Neural progenitor cell (in vitro differentiated cells): ENCODE measurements at regions not wholly inside any gene's neighbourhood (a gene's known extent, or its start where the extent isn't known, plus 50 kb on each side); places are given as distances from the start of the nearest gene placed in this dataset.

Experiments
- DNase-seq: peaks from one replicate; pipeline ENCODE4 v3.0.0-alpha.2; 2016; ENCODE audit warnings: low spot score
- H2AFZ ChIP-seq: fragments of 200-600 bp; sonication (generic); replicated peaks from 2 replicates; pipeline ENCODE4 v1.6.1; 2016; ENCODE audit warnings: antibody characterized with exemption
- H3F3A ChIP-seq: fragments of 200-600 bp; sonication (generic); 2 replicates; pipeline ENCODE4 v1.6.1; 2016; ENCODE audit warnings: antibody characterized with exemption, low read depth
- H3K27ac ChIP-seq: fragments of 200-600 bp; sonication (generic); 2 replicates; pipeline ENCODE4 v1.5.1; 2016; ENCODE audit warnings: mild to moderate bottlenecking
- H3K27me3 ChIP-seq: fragments of 200-600 bp; sonication (generic); 2 replicates; pipeline ENCODE4 v1.6.1; 2016; ENCODE audit warnings: mild to moderate bottlenecking, moderate library complexity
- H3K36me3 ChIP-seq: fragments of 200-600 bp; sonication (generic); 2 replicates; pipeline ENCODE4 v1.5.1; 2016
- H3K4me1 ChIP-seq: fragments of 200-600 bp; sonication (generic); 2 replicates; pipeline ENCODE4 v1.6.1; 2016; ENCODE audit warnings: mixed run types
- H3K4me2 ChIP-seq: fragments of 200-600 bp; sonication (generic); 2 replicates; pipeline ENCODE4 v1.6.1; 2016
- H3K4me3 ChIP-seq: fragments of 200-600 bp; sonication (generic); 2 replicates; pipeline ENCODE4 v1.5.1; 2016
- H3K79me2 ChIP-seq: fragments of 200-600 bp; sonication (generic); 2 replicates; pipeline ENCODE4 v1.6.1; 2016; ENCODE audit warnings: low read depth
- H3K9ac ChIP-seq: fragments of 200-600 bp; sonication (generic); 2 replicates; pipeline ENCODE4 v1.6.1; 2016
- H3K9me3 ChIP-seq: fragments of 200-600 bp; sonication (generic); 2 replicates; pipeline ENCODE4 v1.5.1; 2016; ENCODE audit warnings: low read depth
- H4K20me1 ChIP-seq: fragments of 200-600 bp; sonication (generic); 2 replicates; pipeline ENCODE4 v1.6.1; 2016; ENCODE audit warnings: low read depth
- H3K27ac Mint-ChIP-seq: 3 replicates; pipeline ENCODE4 v1.8.0; 2021; ENCODE audit warnings: mixed read lengths
- H3K27me3 Mint-ChIP-seq: 2 replicates; pipeline ENCODE4 v1.8.0; 2022; ENCODE audit warnings: low read depth, mild to moderate bottlenecking, inconsistent platforms, moderate library complexity, mixed read lengths; ENCODE audit not compliant: insufficient read depth
- H3K36me3 Mint-ChIP-seq: 3 replicates; pipeline ENCODE4 v1.8.0; 2021; ENCODE audit warnings: mixed read lengths
- H3K4me1 Mint-ChIP-seq: 3 replicates; pipeline ENCODE4 v1.8.0; 2021; ENCODE audit warnings: mixed read lengths
- H3K4me3 Mint-ChIP-seq: 3 replicates; pipeline ENCODE4 v1.8.0; 2021; ENCODE audit warnings: mild to moderate bottlenecking, moderate library complexity, mixed read lengths
- H3K9me3 Mint-ChIP-seq: 3 replicates; pipeline ENCODE4 v1.8.0; 2020; ENCODE audit warnings: mixed read lengths
- EZH2 ChIP-seq: fragments of 200-600 bp; sonication (generic); IDR thresholded peaks from 2 replicates; pipeline ENCODE4 v1.6.1; 2017; ENCODE audit warnings: antibody characterized with exemption, mild to moderate bottlenecking, moderate library complexity
- EZH2phosphoT487 ChIP-seq: fragments of 200-600 bp; sonication (generic); IDR thresholded peaks from 2 replicates; pipeline ENCODE4 v1.6.1; 2017; ENCODE audit warnings: antibody characterized with exemption
- TF ChIP-seq, protein P1 (sequence below): fragments of 200-600 bp; sonication (generic); IDR thresholded peaks from 2 replicates; pipeline ENCODE4 v1.5.1; 2017; ENCODE audit warnings: antibody characterized with exemption, mild to moderate bottlenecking

DNA sequence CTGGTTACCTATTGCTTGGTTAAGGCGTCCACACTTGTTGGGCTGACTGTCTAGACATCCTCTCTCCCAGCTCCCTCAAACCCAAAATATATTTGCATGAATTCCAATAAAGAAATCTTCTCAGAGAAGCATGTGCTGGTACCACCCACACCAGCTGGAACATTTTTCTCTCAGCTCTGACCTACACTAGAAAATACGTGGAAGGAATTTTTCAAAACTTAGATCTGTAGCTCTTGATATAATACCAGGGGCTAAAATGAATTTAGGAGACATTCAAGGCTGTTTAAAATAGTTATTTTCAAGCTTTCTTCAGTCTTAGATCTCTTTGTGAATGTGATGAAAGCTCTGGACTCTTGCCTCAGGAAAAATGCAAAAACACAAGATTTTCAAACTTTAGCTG, 590.4 kb downstream of the PDCD6IP start:
- no peak overlapping the region for H3K4me2 ChIP-seq
- H3K36me3 ChIP-seq = no peaks in the 10 kb centered on the region
- no peaks in the 10 kb centered on the region for H4K20me1 ChIP-seq
- Mint-ChIP-seq H3K27me3 (no peaks in the 10 kb centered on the region), H3K36me3 (no peaks in the 10 kb centered on the region), H3K27ac (no peak overlapping the region), H3K9me3 (peaks cover 13% of the 10 kb centered on the region), H3K4me1 (peaks cover 7% of the 10 kb centered on the region), H3K4me3 (no peak overlapping the region)
- no peaks in the 10 kb centered on the region for H3K9me3 ChIP-seq
- H3F3A ChIP-seq = no peaks in the 10 kb centered on the region
- H3K4me1 ChIP-seq = peaks cover 16% of the 10 kb centered on the region
- H2AFZ ChIP-seq = no peak overlapping the region
- no peak for DNase-seq
- no peak overlapping the region for H3K4me3 ChIP-seq
- no peaks in the 10 kb centered on the region for H3K27me3 ChIP-seq
- H3K79me2 ChIP-seq = no peaks in the 10 kb centered on the region
- H3K27ac ChIP-seq = no peak overlapping the region
- TF ChIP-seq EZH2phosphoT487 (no peak), EZH2 (no peak)
- TF ChIP-seq, protein P1, sequence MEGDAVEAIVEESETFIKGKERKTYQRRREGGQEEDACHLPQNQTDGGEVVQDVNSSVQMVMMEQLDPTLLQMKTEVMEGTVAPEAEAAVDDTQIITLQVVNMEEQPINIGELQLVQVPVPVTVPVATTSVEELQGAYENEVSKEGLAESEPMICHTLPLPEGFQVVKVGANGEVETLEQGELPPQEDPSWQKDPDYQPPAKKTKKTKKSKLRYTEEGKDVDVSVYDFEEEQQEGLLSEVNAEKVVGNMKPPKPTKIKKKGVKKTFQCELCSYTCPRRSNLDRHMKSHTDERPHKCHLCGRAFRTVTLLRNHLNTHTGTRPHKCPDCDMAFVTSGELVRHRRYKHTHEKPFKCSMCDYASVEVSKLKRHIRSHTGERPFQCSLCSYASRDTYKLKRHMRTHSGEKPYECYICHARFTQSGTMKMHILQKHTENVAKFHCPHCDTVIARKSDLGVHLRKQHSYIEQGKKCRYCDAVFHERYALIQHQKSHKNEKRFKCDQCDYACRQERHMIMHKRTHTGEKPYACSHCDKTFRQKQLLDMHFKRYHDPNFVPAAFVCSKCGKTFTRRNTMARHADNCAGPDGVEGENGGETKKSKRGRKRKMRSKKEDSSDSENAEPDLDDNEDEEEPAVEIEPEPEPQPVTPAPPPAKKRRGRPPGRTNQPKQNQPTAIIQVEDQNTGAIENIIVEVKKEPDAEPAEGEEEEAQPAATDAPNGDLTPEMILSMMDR = no peak
- no peak overlapping the region for H3K9ac ChIP-seq

DNA sequence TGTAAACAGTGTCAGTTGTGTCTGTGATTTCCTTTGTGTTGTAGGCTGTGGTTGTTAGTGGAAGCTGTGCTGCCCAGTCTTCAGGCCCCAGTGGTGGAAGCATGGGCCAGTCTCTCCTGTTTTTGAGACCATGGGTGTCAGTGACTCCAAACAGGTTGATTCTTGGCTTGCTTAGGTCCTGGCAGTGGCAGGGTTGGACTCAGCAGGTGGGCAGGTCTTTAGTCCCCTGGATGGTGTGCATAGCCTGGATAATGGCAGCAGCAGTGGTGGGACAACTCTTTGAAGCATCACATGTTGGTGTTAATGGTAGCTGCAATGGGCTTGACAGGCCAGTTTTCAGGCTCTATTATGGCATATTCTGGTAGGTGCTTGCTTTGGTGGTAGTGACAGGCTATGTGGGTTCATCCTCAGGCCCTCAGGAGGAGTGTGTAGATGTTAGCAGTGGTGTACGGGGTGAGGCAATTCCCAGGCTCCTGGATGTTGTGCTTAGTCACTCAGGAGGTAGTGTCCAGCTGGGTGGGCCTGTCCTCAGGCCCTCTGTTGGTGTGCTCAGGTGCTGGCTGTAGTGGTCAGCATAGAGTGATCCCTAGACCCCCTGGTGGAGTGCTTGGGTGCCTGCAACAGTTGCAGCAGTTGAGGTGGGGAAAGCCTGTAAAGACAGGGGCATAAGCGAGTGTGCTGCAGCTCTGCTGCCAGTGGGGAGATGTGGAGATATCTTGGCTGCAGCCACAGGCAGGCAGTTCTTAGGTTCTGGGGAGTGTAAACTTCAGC, 596.7 kb downstream of the PDCD6IP start:
- Histone ChIP-seq H3F3A (no peaks in the 10 kb centered on the region), H3K79me2 (no peaks in the 10 kb centered on the region), H3K27ac (no peak overlapping the region), H4K20me1 (no peaks in the 10 kb centered on the region), H3K27me3 (no peaks in the 10 kb centered on the region), H2AFZ (no peak overlapping the region), H3K36me3 (no peaks in the 10 kb centered on the region), H3K9ac (no peak overlapping the region), H3K4me1 (no peaks in the 10 kb centered on the region), H3K4me3 (no peak overlapping the region), H3K9me3 (no peaks in the 10 kb centered on the region), H3K4me2 (no peak overlapping the region)
- H3K4me1 Mint-ChIP-seq = no peaks in the 10 kb centered on the region
- H3K27ac Mint-ChIP-seq = no peak overlapping the region
- no peak for DNase-seq
- TF ChIP-seq EZH2 = no peak
- TF ChIP-seq, protein P1 = no peak
- TF ChIP-seq EZH2phosphoT487 = no peak
- no peak overlapping the region for H3K4me3 Mint-ChIP-seq
- no peaks in the 10 kb centered on the region for H3K36me3 Mint-ChIP-seq
- H3K27me3 Mint-ChIP-seq = peaks cover 4% of the 10 kb centered on the region
- peaks cover 16% of the 10 kb centered on the region for H3K9me3 Mint-ChIP-seq

DNA sequence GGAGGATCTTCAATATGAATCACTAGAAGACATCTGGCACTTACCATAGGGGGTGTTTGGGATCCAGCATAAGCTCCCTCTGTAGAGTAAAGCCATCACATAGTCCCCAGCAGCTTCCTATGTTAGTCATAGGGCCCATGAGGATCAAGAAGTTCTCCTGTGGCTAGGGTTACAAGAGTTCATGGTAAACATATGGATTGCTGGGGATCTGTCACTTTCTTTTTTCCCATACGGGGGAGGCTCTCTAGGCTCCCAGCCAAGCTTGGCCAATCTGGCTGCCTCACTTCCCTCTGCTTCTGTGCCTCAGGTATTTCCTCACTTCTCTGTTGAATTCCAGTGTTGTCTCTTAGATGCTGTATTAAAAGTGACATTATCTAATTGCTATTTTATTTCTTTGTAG, 597.9 kb downstream of the PDCD6IP start:
- Mint-ChIP-seq H3K9me3 (peaks cover 16% of the 10 kb centered on the region), H3K27me3 (peaks cover 4% of the 10 kb centered on the region), H3K4me1 (no peaks in the 10 kb centered on the region), H3K27ac (no peak overlapping the region), H3K4me3 (no peak overlapping the region), H3K36me3 (no peaks in the 10 kb centered on the region)
- Histone ChIP-seq H4K20me1 (no peaks in the 10 kb centered on the region), H3K27ac (no peak overlapping the region), H3F3A (no peaks in the 10 kb centered on the region), H3K9me3 (no peaks in the 10 kb centered on the region), H3K79me2 (no peaks in the 10 kb centered on the region), H3K9ac (no peak overlapping the region), H3K4me3 (no peak overlapping the region), H3K4me1 (no peaks in the 10 kb centered on the region), H3K4me2 (no peak overlapping the region), H3K36me3 (no peaks in the 10 kb centered on the region), H2AFZ (no peak overlapping the region), H3K27me3 (no peaks in the 10 kb centered on the region)
- DNase-seq = no peak
- TF ChIP-seq EZH2phosphoT487 (no peak), EZH2 (no peak)
- TF ChIP-seq, protein P1 = no peak
